Lung (tissue), 11 donors: ENCODE measurements at regions not wholly inside any gene's neighbourhood (a gene's known extent, or its start where the extent isn't known, plus 50 kb on each side); places are given as distances from the start of the nearest gene placed in this dataset.
"Not testable (repeated sequence)": the region's sequence is repeated elsewhere in the genome, so short reads cannot be mapped to it uniquely, and the experiment has no call there.

Source experiments
- ATAC-seq: fragments of 200-7000 bp; cut with Tn5 transposase; one replicate; pipeline ENCODE4 v1.9.1; 2020; ENCODE audit warnings: moderate number of reproducible peaks; ENCODE audit not compliant: insufficient read depth, low FRiP score
- DNase-seq, 3 donors: peaks; one replicate each; pipeline ENCODE4 v3.0.0-alpha.2; 2013 to 2017
- H3K27ac ChIP-seq, 2 donors: one replicate each; pipeline ENCODE4 v1.5.1; 2013; ENCODE audit warnings: mild to moderate bottlenecking in 2 of 2, moderate library complexity in 2 of 2, control low read depth in 1 of 2, inconsistent platforms in 1 of 2, low read depth in 1 of 2, low read length in 1 of 2
- H3K27me3 ChIP-seq, 3 donors: one replicate each; pipeline ENCODE4 v1.5.1; 2013; ENCODE audit warnings: low read length in 2 of 3; ENCODE audit not compliant: control insufficient read depth in 3 of 3, insufficient read depth in 3 of 3
- H3K36me3 ChIP-seq, 4 donors: one replicate each; pipeline ENCODE4 v1.5.1; 2013; ENCODE audit warnings: low read length in 4 of 4, mild to moderate bottlenecking in 1 of 4, moderate library complexity in 1 of 4; ENCODE audit not compliant: control insufficient read depth in 4 of 4, insufficient read depth in 4 of 4
- H3K4me1 ChIP-seq, 5 donors: one replicate each; pipeline ENCODE4 v1.5.1; 2013; ENCODE audit warnings: low read length in 5 of 5, mild to moderate bottlenecking in 2 of 5, moderate library complexity in 1 of 5; ENCODE audit not compliant: control insufficient read depth in 5 of 5, insufficient read depth in 5 of 5
- H3K4me3 ChIP-seq: one replicate; pipeline ENCODE4 v1.5.1; 2013; ENCODE audit warnings: mild to moderate bottlenecking, control low read depth, moderate library complexity
- H3K9ac ChIP-seq, 2 donors: one replicate each; pipeline ENCODE4 v1.5.1; 2013; ENCODE audit warnings: low read length in 2 of 2, control low read depth in 1 of 2; ENCODE audit not compliant: insufficient read depth in 1 of 2
- H3K9me3 ChIP-seq, 4 donors: one replicate each; pipeline ENCODE4 v1.5.1; 2013; ENCODE audit warnings: low read length in 3 of 4, mild to moderate bottlenecking in 1 of 4, moderate library complexity in 1 of 4; ENCODE audit not compliant: control insufficient read depth in 4 of 4, insufficient read depth in 3 of 4
- WGBS, 2 donors: extraction: QIAGEN DNeasy Blood & Tissue Kit; methylation state at CpG; one replicate each; pipeline ENCODE4 v1.1.7; 2013; 5-methylcytosine and 5-hydroxymethylcytosine counted together
- TF ChIP-seq, protein P1 (sequence below): IDR thresholded peaks from 2 replicates; pipeline ENCODE4 v1.5.1; 2012; ENCODE audit warnings: mild to moderate bottlenecking; ENCODE audit errors: control extremely low read depth, extremely low read depth
- donor health status: control.
- donor health status: control.
- donor health status: Bipolar disorder and iron deficiency.
- donor health status: healthy.
- donor health status: DM: yes; HTN: yes; CAD: no.

DNA sequence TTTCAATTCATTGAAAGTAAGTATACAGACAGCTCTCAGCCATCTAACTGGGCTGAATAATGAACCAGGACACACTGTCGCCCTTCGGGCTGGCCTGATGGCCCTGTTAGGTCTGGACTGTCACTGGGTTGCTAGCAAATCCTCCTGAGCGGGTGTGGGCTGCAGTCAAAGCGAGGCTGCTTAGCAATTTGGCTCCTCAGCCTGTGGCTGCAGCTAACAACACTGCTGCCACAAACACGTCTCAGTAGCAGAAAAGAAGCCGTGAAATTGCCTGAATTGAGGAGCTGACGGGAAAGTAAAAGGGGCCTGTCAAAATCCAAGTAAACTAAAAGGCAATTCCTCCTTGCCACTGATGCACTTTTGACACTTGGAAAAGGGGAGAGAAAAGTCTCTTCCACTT is 72.8 kb downstream of the SMIM20 start:
- DNase-seq (no peak), ATAC-seq (no peak)
- no peak overlapping the region for H3K27ac ChIP-seq
- no peak overlapping the region for H3K4me3 ChIP-seq
- TF ChIP-seq, protein P1, sequence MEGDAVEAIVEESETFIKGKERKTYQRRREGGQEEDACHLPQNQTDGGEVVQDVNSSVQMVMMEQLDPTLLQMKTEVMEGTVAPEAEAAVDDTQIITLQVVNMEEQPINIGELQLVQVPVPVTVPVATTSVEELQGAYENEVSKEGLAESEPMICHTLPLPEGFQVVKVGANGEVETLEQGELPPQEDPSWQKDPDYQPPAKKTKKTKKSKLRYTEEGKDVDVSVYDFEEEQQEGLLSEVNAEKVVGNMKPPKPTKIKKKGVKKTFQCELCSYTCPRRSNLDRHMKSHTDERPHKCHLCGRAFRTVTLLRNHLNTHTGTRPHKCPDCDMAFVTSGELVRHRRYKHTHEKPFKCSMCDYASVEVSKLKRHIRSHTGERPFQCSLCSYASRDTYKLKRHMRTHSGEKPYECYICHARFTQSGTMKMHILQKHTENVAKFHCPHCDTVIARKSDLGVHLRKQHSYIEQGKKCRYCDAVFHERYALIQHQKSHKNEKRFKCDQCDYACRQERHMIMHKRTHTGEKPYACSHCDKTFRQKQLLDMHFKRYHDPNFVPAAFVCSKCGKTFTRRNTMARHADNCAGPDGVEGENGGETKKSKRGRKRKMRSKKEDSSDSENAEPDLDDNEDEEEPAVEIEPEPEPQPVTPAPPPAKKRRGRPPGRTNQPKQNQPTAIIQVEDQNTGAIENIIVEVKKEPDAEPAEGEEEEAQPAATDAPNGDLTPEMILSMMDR, result no peak
- no peaks in the 10 kb centered on the region for H3K36me3 ChIP-seq
- H3K9ac ChIP-seq, result no peak overlapping the region
- no peaks in the 10 kb centered on the region for H3K9me3 ChIP-seq
- H3K27me3 ChIP-seq, result no peaks in the 10 kb centered on the region
- peaks cover 0 to 5% (median 0%) of the 10 kb centered on the region in 5 donors for H3K4me1 ChIP-seq
- 92 to 96% methylated on average over 7 of the region's 7 CpGs for WGBS, 2 donors

DNA sequence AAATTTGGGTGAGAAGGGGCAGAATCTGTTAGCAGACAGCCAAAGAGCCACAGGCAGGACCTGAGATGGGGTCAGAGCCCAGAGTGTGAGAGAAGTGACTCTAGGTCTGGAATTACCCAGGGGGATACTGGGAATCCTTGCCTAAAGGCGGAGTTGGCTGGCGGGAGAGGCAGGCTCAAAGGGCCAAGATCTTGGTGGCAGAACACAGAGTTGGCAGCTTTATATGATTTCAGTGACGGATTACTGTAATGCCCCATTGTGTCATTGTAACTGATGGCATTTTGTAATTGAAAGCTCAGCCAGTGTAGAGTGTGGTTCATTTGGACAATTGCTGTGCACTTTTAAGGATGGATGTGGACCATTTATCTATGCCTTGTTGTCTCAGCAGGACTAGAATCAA is 77.3 kb downstream of the SMIM20 start:
- WGBS, 2 donors, result 82 to 93% methylated on average over 3 of the region's 3 CpGs
- Histone ChIP-seq H3K27ac (no peak overlapping the region), H3K36me3 (no peaks in the 10 kb centered on the region), H3K9me3 (peaks cover 0 to 2% (median 0%) of the 10 kb centered on the region in 4 donors), H3K4me1 (peaks cover 0 to 5% (median 0%) of the 10 kb centered on the region in 5 donors), H3K4me3 (no peak overlapping the region), H3K27me3 (no peaks in the 10 kb centered on the region), H3K9ac (no peak overlapping the region)
- ATAC-seq, result no peak
- DNase-seq, result no peak
- TF ChIP-seq, protein P1, result no peak

DNA sequence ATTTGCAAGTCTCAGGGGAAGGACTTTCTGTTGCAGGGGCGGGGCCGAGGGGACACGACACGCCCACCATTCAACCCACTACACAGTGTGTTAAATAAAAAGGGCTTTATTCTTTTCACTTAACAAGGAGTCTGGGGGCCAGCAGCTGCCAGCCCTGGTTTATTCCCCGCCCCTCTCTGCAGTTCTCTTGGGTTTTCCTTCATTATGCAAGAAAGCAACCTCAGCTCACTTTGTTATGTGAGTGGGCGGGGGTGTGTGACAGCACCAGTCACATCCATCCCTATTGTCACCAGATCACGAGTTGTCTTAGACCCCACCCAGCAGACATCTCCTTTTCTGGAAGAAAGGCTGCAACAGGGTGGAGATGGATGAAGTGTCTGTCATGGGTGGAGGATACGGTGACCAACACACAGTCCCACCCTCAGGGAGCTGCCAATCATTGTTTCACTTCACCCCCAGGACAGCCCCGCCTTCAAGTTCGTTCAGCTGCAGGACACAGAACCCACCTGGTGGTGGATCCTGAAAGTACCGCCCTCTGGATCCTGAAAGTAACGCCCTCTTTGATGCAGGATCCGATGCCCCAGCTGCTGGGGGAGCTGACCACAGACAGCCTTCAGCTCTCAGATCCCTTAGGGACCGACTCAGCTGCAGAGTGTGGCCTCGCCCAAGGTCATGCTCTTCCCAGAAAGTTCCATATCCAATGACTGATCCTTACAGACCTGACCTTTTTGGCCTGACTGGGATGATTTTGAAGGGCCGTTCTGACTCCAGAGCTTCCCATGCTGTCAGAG is 79.6 kb downstream of the SMIM20 start:
- ATAC-seq, result peak; percentile 42
- Histone ChIP-seq H3K9ac (no peak overlapping the region), H3K36me3 (no peaks in the 10 kb centered on the region), H3K9me3 (peaks cover 0 to 2% (median 0%) of the 10 kb centered on the region in 4 donors), H3K4me3 (no peak overlapping the region), H3K27ac (no peak overlapping the region), H3K27me3 (no peaks in the 10 kb centered on the region), H3K4me1 (peaks cover 0 to 3% (median 0%) of the 10 kb centered on the region in 5 donors)
- TF ChIP-seq, protein P1, result no peak
- 68 to 75% methylated on average over 16 of the region's 16 CpGs for WGBS, 2 donors
- DNase-seq, result no peak

DNA sequence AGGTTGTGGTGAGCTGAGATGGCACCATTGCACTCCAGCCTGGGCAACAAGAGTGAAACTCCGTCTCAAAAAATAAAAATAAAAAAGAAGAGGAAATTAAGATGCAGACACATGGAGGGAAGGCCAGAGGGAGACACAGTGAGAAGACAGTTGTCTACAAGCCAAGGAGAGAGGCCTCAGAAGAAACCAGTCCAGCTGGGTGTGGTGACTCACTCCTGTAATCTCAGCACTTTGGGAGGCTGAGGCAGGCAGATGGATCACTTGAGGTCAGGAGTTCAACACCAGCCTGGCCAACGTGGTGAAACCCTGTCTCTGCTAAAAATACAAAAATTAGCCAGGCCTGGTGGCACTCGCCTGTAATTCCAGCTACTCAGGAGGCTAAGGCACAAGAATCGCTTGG is 80.6 kb downstream of the SMIM20 start:
- not testable (repeated sequence) for H3K27me3 ChIP-seq, H3K4me1 ChIP-seq, H3K36me3 ChIP-seq, H3K9me3 ChIP-seq, H3K4me3 ChIP-seq, DNase-seq, H3K27ac ChIP-seq, H3K9ac ChIP-seq
- peak; percentile 59 for ATAC-seq
- WGBS, 2 donors, result 74 to 85% methylated on average over 4 of the region's 4 CpGs
